HepG2 (cell line): ENCODE measurements at regions not wholly inside any gene's neighbourhood (a gene's known extent, or its start where the extent isn't known, plus 50 kb on each side); places are given as distances from the start of the nearest gene placed in this dataset.

Source experiments
- POLR2A ChIP-seq, 2 experiments: IDR thresholded peaks; 2 replicates each; pipeline ENCODE4 v1.6.1; 2011; ENCODE audit warnings: low read depth in 2 of 2, low read length in 2 of 2, mild to moderate bottlenecking in 1 of 2, moderate library complexity in 1 of 2; ENCODE audit not compliant: insufficient read depth in 1 of 2
- ZNF652 ChIP-seq: IDR thresholded peaks from 2 replicates; pipeline ENCODE4 v1.6.1; 2016; ENCODE audit warnings: low read depth, borderline replicate concordance

GRCh38 chr4:138643827-138644226 is 371.8 kb upstream of the NOCT start:
- TF ChIP-seq ZNF652 (CRISPR knock-in tag), result no peak
- TF ChIP-seq POLR2A (IDR thresholded peaks at IDR 0.05; ENCODE audit: insufficient read depth in 1 of 2, low read depth in 2 of 2, low read length in 2 of 2), result no peak
